ENCODE measurements at regions not wholly inside any gene's neighbourhood (a gene's known extent, or its start where the extent isn't known, plus 50 kb on each side); places are given as distances from the start of the nearest gene placed in this dataset.
A peak's percentile ranks its signal among the peaks of the same experiment; 100 is the strongest.

DNA sequence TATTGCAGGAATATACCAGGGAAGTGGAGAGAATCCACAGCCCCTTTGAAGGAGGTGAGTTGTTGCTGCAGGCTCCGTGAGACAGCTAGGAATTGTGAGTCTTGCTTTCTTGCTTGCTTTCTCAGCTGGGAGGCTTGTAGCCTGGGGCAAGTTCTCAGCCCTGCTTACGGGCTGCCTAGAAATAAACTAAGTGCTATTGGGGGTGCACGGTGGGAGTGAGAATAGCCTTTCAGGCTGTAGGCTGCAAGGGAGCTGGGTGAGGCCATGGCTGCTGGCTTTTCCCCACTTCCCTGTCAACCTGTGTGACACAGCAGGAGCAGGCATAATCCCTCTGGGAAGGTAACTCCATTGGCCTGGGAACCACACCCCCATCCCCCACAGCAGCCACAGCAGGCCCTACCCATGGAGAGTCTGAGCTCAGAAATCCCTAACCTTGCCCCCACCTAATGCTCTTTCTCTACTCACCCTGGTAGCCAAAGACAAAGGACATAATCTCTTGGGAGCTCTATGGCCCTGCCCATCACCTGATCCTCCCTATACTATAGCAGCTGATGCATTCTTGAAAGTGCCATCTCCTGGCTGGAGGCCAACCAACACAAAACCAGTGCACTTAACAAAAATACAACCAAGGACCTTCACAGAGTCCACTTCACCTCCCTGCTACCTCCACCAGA is 113.0 kb downstream of the MMRN1 start:
- DNase-seq = no peak

- DNase-seq = no peak
Measured at GRCh38 chr4:90012918-90013317, 114.3 kb upstream of the CCSER1 start.

GRCh38 chr4:90024519-90024918 is 102.7 kb upstream of the CCSER1 start:
- no peak for DNase-seq

DNA sequence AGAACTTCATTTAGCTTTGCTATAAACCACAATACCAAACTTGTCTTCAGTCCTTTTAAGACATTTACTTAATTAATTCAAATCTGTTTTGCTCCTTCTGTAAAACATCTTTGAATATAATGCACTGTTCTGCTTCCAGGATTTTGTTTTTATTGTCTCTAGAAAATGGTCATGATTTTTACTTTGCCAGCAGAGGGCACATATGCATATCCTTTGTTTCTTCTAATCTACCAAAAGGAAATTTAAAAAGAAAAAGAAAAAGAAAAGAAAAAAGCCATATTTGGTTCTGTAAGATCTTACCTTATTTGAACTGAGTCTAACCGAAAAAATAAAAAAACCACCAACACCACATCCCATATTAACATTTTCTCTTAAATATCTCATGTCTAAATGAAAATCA is 101.9 kb upstream of the CCSER1 start:
- peak; percentile 32 for DNase-seq

DNA sequence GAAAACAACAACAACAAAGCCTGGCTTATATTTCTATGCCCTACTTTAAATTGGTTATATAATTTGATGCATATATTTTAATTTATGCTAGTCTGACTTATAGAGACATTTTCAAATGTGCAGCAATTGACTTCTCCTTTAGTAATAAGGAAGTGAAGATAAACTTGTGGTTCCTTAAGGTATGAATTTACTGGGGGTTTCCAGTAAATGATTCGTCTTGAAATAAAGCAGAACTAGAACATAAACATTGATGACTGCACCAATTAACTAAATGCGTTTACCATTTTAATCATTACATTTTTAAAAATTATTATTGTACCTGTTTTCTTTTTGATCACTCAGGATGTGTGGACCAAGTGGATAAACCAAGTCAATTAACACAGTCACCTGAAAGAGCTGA is 99.6 kb upstream of the CCSER1 start:
- DNase-seq = no peak

DNA sequence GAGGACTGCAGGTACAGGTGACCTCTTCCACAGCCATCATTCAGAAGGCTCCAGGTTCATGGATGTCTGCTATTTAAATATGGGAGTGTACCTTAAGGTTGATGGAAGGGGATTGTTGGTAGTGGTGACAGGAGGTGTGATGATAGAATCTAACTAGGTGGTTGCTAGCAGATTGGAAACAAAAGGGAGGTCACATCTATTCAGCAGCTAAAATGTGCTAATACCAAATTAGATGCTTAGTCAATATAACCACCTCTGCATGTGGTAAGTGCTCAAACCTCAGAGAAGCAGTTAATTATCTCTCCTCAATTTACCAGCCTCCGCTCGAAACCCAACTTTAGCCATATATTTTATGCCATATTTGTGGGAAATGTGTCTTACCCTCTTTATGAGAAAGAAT is 98.7 kb upstream of the CCSER1 start:
- DNase-seq = no peak

DNA sequence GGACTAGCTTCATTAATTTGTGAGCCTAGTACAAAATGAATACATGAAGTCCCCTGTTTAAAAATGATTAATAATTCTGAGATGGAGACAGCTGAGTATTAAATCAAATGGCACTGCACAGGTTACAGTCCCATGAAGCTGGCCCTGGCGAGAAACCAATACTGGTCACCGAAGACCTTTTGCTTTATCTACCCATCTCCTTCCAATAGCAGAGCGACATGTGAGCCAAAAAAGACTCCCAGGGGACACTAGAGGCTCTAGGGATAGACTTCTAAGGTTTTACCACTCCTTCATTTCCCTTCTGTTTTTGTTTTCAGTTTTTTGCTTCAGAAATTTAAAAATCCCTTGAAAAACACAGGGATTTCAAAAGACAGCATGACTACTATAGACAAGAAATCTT is 97.0 kb upstream of the CCSER1 start:
- DNase-seq = no peak

GRCh38 chr4:90030953-90031352 is 96.2 kb upstream of the CCSER1 start:
- DNase-seq = peak; percentile 42

DNA sequence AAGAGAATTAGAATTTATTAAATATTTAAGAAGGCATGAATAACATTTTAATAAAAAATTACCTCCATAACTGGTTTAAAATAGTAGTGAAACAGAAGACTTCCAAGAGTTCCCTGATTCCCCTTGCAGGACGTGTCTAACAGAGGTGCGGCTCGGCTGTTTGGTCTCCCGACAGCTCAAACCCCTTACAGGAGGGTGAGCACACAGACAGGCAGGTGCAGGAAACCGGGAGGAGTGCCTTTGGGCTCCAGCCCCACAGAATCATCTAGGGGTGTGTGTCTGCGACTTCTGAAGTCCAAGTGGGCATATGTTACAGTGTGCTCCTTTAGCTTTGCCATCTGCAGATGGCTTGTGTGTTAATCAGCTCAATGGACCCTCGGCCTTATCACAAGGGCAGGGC is 88.1 kb upstream of the CCSER1 start:
- no peak for DNase-seq

GRCh38 chr4:90051999-90052398 is 75.2 kb upstream of the CCSER1 start:
- no peak for DNase-seq

- no peak for DNase-seq
Measured at GRCh38 chr4:90057091-90057490, 70.1 kb upstream of the CCSER1 start.

DNA sequence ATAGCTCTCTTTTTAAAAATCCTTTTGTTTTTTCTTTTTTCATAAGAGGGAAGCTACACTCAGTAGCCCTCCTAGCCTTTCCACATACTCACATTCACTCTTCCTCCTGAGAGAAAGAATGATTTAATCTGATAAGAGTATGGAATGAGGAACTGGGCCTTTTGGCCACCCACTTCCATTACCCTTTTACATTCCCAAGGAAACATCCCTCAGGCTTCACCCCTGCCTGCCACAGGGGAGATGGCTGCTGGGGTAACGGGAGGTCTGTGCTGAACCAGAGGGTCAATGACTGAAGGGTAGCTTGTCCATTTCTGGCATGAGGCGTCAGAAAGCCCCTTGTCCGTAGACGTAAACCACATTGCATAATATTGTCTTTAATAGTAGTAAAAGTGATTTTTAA is 67.2 kb upstream of the CCSER1 start:
- no peak for DNase-seq

GRCh38 chr4:90061881-90062280 is 65.3 kb upstream of the CCSER1 start:
- DNase-seq = no peak

DNA sequence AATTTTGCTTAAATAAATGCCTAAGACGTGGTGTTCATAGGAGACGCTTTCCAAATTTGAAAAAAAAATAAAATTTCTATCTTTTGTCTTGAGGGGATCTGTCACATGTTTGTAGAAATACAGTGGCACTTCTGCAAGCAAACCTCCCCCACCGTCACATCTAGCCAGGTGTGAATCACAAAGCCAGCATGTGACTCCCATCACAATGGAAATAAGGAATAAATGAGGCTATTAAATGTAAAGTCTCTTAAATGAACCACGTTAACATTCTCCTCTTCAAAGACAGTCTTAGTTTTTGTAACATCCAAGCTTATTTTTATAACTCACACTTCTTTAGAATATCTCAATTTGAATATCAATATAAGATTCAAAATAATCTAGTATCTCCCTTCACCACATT is 63.0 kb upstream of the CCSER1 start:
- DNase-seq = no peak

- DNase-seq = no peak
Measured at GRCh38 chr4:90069151-90069550, 58.0 kb upstream of the CCSER1 start.

- no peak for DNase-seq
Measured at GRCh38 chr4:90071289-90072235, 55.6 kb upstream of the CCSER1 start.

GRCh38 chr4:90074322-90074886 is 52.8 kb upstream of the CCSER1 start:
- DNase-seq = no peak

All from NCI-H446 treated with DMSO at 0.1 percent for 48 hours (cell line).